Gastroesophageal sphincter (tissue), 4 donors: ENCODE measurements at regions not wholly inside any gene's neighbourhood (a gene's known extent, or its start where the extent isn't known, plus 50 kb on each side); places are given as distances from the start of the nearest gene placed in this dataset.

Experiments used
- ATAC-seq: fragments of 150-250 bp; one replicate; pipeline ENCODE4 v1.9.1; 2016; ENCODE audit warnings: mild to moderate bottlenecking, moderate library complexity
- H3K27ac ChIP-seq, 4 donors: fragments of 200-600 bp; sonication (generic) in 3 of 4; 1 replicate in 3 of 4; 2 replicates in 1 of 4; pipeline ENCODE4 v1.5.1; 2016 to 2019
- H3K27me3 ChIP-seq: fragments of 200-600 bp; sonication (generic); one replicate; pipeline ENCODE4 v1.5.1; 2019
- H3K36me3 ChIP-seq, 2 donors: fragments of 200-600 bp; sonication (generic); one replicate each; pipeline ENCODE4 v1.5.1; 2019; ENCODE audit warnings: control low read depth in 1 of 2
- H3K4me1 ChIP-seq, 3 donors: fragments of 200-600 bp; sonication (generic); 1 replicate in 2 of 3; 2 replicates in 1 of 3; pipeline ENCODE4 v1.5.1; 2016 to 2019; ENCODE audit warnings: control low read depth in 2 of 3
- H3K4me3 ChIP-seq, 2 donors: fragments of 200-600 bp; sonication (generic); one replicate each; pipeline ENCODE4 v1.5.1; 2019; ENCODE audit warnings: mild to moderate bottlenecking in 1 of 2, moderate library complexity in 1 of 2
- H3K9me3 ChIP-seq, 3 donors: fragments of 200-600 bp; sonication (generic); one replicate each; pipeline ENCODE4 v1.5.1; 2017 to 2019; ENCODE audit warnings: control low read depth in 2 of 3
- CTCF ChIP-seq, 4 experiments: fragments of 200-600 bp in 2 of 4; fragments of 450-650 bp in 2 of 4; sonication (generic) in 1 of 4; IDR thresholded peaks; one replicate each; pipeline ENCODE4 v1.5.1; 2017 to 2019; ENCODE audit warnings: antibody characterized with exemption in 4 of 4, mild to moderate bottlenecking in 2 of 4, moderate library complexity in 2 of 4
- EP300 ChIP-seq: sonication (generic); formaldehyde crosslinking; IDR thresholded peaks from one replicate; pipeline ENCODE4 v1.6.1; 2017; ENCODE audit warnings: antibody characterized with exemption, mild to moderate bottlenecking
- POLR2A ChIP-seq, 2 donors: fragments of 450-650 bp; IDR thresholded peaks; one replicate each; pipeline ENCODE4 v1.6.1; 2017; ENCODE audit warnings: antibody characterized with exemption in 2 of 2, mild to moderate bottlenecking in 2 of 2, moderate library complexity in 1 of 2
- POLR2AphosphoS5 ChIP-seq: sonication (generic); formaldehyde crosslinking; IDR thresholded peaks from one replicate; pipeline ENCODE4 v1.6.1; 2017; ENCODE audit warnings: antibody characterized with exemption
- WGBS, 2 donors: methylation state at CpG; one replicate each; pipeline ENCODE4 v1.1.5; 2018; ENCODE audit warnings: low coverage in 1 of 2; 5-methylcytosine and 5-hydroxymethylcytosine counted together

- ATAC-seq, result no peak
- Histone ChIP-seq H3K9me3 (no peaks in the 10 kb centered on the region), H3K4me1 (no peaks in the 10 kb centered on the region), H3K27ac (no peak overlapping the region), H3K36me3 (no peaks in the 10 kb centered on the region), H3K27me3 (no peaks in the 10 kb centered on the region), H3K4me3 (no peak overlapping the region)
- WGBS, 2 donors, result 83% methylated on average over 1 of the region's 1 CpG; no CpG with 5 or more reads in 1 of the 2 donors
- TF ChIP-seq POLR2AphosphoS5 (no peak), POLR2A (IDR thresholded peaks at IDR 0.05) (no peak), EP300 (no peak), CTCF (IDR thresholded peaks at IDR 0.05) (no peak)
Observed at GRCh38 chr11:96506041-96506440, 116.2 kb downstream of the JRKL start.

GRCh38 chr11:96506953-96507354 is 117.1 kb downstream of the JRKL start:
- no peak for TF ChIP-seq EP300
- TF ChIP-seq CTCF (IDR thresholded peaks at IDR 0.05), result no peak
- no peak for TF ChIP-seq POLR2A (IDR thresholded peaks at IDR 0.05)
- TF ChIP-seq POLR2AphosphoS5, result no peak
- 63 to 95% methylated on average over 2 to 4 of the region's 8 CpGs for WGBS, 2 donors
- Histone ChIP-seq H3K4me1 (no peaks in the 10 kb centered on the region), H3K4me3 (no peak overlapping the region), H3K9me3 (no peaks in the 10 kb centered on the region), H3K27ac (no peak overlapping the region), H3K27me3 (no peaks in the 10 kb centered on the region), H3K36me3 (no peaks in the 10 kb centered on the region)
- ATAC-seq, result no peak

GRCh38 chr11:96508861-96509260 is 119.0 kb downstream of the JRKL start:
- Histone ChIP-seq H3K4me3 (no peak overlapping the region), H3K4me1 (no peaks in the 10 kb centered on the region), H3K36me3 (no peaks in the 10 kb centered on the region), H3K27me3 (no peaks in the 10 kb centered on the region), H3K9me3 (no peaks in the 10 kb centered on the region), H3K27ac (no peak overlapping the region)
- TF ChIP-seq CTCF (IDR thresholded peaks at IDR 0.05) (no peak), POLR2A (IDR thresholded peaks at IDR 0.05) (no peak), POLR2AphosphoS5 (no peak), EP300 (no peak)
- 80 to 90% methylated on average over 1 to 2 of the region's 2 CpGs for WGBS, 2 donors
- ATAC-seq, result no peak

GRCh38 chr11:96520939-96521338 is 131.1 kb downstream of the JRKL start:
- Histone ChIP-seq H3K27me3 (no peaks in the 10 kb centered on the region), H3K27ac (no peak overlapping the region), H3K4me1 (no peaks in the 10 kb centered on the region), H3K9me3 (peaks cover 0 to 32% (median 0%) of the 10 kb centered on the region in 3 donors), H3K4me3 (no peak overlapping the region), H3K36me3 (no peaks in the 10 kb centered on the region)
- ATAC-seq, result no peak
- TF ChIP-seq POLR2A (IDR thresholded peaks at IDR 0.05), result no peak

GRCh38 chr11:96523656-96524055 is 133.8 kb downstream of the JRKL start:
- no peak for ATAC-seq
- Histone ChIP-seq H3K4me1 (no peaks in the 10 kb centered on the region), H3K4me3 (no peak overlapping the region), H3K27me3 (no peaks in the 10 kb centered on the region), H3K36me3 (no peaks in the 10 kb centered on the region), H3K27ac (no peak overlapping the region), H3K9me3 (peaks cover 0 to 22% (median 0%) of the 10 kb centered on the region in 3 donors)
- TF ChIP-seq EP300 (no peak), POLR2AphosphoS5 (no peak), POLR2A (IDR thresholded peaks at IDR 0.05) (no peak), CTCF (IDR thresholded peaks at IDR 0.05) (no peak)
- 44 to 69% methylated on average over 2 of the region's 2 CpGs for WGBS, 2 donors
